Activated T-cell treated with anti-CD3 and anti-CD28 coated beads for 48 hours (primary cell): ENCODE measurements at regions not wholly inside any gene's neighbourhood (a gene's known extent, or its start where the extent isn't known, plus 50 kb on each side); places are given as distances from the start of the nearest gene placed in this dataset.

Experiments used
- DNase-seq: peaks from one replicate; pipeline ENCODE4 v3.0.0-alpha.2; 2020; ENCODE audit warnings: low read depth

GRCh38 chr11:69348414-69349235 is 54.7 kb downstream of the MYEOV start:
- no peak for DNase-seq

GRCh38 chr11:69350040-69350439 is 56.1 kb downstream of the MYEOV start:
- no peak for DNase-seq

- DNase-seq: no peak
These were observed 56.6 kb downstream of the MYEOV start for GRCh38 chr11:69350596-69350995.

GRCh38 chr11:69351460-69351859 is 57.5 kb downstream of the MYEOV start:
- DNase-seq: no peak

- DNase-seq: no peak
These were observed 58.2 kb downstream of the MYEOV start for GRCh38 chr11:69352166-69352565.

GRCh38 chr11:69352715-69353319 is 58.9 kb downstream of the MYEOV start:
- DNase-seq: peak; percentile 47

- DNase-seq: no peak
These were observed 60.0 kb downstream of the MYEOV start for GRCh38 chr11:69353696-69354544.

GRCh38 chr11:69354545-69354897 is 60.6 kb downstream of the MYEOV start:
- DNase-seq: no peak

- no peak for DNase-seq
These were observed 61.5 kb downstream of the MYEOV start for GRCh38 chr11:69355346-69355940.

- no peak for DNase-seq
These were observed 62.2 kb downstream of the MYEOV start for GRCh38 chr11:69355959-69356702.

GRCh38 chr11:69356703-69357457 is 62.9 kb downstream of the MYEOV start:
- no peak for DNase-seq

- no peak for DNase-seq
These were observed 63.8 kb downstream of the MYEOV start for GRCh38 chr11:69357458-69358397.

GRCh38 chr11:69358398-69359020 is 64.6 kb downstream of the MYEOV start:
- DNase-seq: no peak

GRCh38 chr11:69359735-69360480 is 66.0 kb downstream of the MYEOV start:
- DNase-seq: no peak

- DNase-seq: no peak
These were observed 66.7 kb downstream of the MYEOV start for GRCh38 chr11:69360606-69361005.

GRCh38 chr11:69361048-69361447 is 67.1 kb downstream of the MYEOV start:
- no peak for DNase-seq

GRCh38 chr11:69361466-69361865 is 67.5 kb downstream of the MYEOV start:
- DNase-seq: no peak

- no peak for DNase-seq
These were observed 68.4 kb downstream of the MYEOV start for GRCh38 chr11:69362315-69362714.

GRCh38 chr11:69364921-69365320 is 71.0 kb downstream of the MYEOV start:
- no peak for DNase-seq
